SK-MEL-5 (cell line): ENCODE measurements at regions not wholly inside any gene's neighbourhood (a gene's known extent, or its start where the extent isn't known, plus 50 kb on each side); places are given as distances from the start of the nearest gene placed in this dataset.
"Not testable (repeated sequence)": the region's sequence is repeated elsewhere in the genome, so short reads cannot be mapped to it uniquely, and the experiment has no call there.

Experiments
- DNase-seq: peaks from one replicate; pipeline ENCODE4 v3.0.0-alpha.2; 2016; ENCODE audit warnings: low read depth, low spot score
- in situ Hi-C: cut with HindIII; loops from 2 replicates; pipeline ENCODE4 v1.10.0; 2016; ENCODE audit warnings: low sequenced_read_pairs, high pct_unique_total_duplicates, low pct_unique_long_range_greater_than_20kb
- small RNA-seq, 2 experiments: library from RNA; depleted of rRNA; stranded (forward); fragments of <200 nt; gene quantifications; one replicate each; pipeline ENCODE3, GENCODE V24; 2014

DNA sequence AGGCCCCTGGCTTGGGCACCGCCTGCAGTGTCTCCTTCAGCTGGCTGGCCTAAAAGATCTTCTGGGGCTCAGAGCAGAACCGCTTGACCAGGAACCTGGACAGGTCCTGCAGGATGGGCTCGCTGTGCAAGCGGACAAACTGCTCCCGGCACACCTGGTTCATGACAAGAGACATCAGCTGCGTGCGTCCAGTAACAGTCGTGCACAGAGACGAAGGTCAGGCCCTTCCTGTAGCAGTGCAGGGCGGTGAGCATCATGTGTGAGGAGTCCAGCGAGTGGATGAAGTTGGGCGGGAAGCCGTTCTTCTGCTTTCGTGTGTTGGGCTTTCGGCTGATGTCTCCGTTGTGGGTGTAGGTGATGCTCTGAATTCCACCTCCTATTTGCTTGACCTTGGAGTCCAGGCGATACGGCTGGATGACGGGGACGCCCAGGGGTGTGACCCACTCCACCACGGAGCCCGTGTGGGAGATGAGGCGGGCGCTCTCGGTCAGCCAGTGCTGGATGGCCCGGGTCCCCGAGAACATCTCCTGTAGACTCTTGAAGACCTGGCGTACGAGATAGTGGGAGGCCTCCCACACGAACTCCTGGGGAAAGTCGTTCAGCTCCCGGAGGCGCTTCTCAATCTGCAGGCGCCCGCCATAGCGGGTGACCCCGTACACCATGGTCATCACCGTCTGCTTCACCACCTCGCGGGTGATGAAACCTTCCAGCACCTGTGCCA lies 72.1 kb upstream of the MED13 start:
- in situ Hi-C loops, DNase-seq: not testable (repeated sequence)

DNA sequence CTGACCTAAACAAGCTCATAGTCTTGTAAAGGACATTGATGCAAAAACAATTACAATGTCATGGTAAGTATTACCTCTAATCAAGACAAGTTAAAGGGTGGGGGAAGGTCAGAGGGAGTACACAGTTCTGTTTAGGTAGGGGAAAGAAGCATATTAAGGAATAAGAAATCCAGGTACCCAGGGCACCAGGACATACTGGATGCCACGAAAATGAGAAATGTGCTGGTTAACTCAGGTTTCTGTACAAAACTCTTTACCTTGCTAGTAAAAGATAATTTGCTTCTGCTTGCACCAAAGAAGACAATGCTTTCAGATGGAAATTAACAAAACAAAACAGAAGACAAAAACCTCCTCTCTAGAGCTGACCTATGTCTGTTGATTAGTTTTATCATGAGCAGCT lies 70.7 kb upstream of the MED13 start:
- in situ Hi-C loops = no loop called here
- no peak for DNase-seq

DNA sequence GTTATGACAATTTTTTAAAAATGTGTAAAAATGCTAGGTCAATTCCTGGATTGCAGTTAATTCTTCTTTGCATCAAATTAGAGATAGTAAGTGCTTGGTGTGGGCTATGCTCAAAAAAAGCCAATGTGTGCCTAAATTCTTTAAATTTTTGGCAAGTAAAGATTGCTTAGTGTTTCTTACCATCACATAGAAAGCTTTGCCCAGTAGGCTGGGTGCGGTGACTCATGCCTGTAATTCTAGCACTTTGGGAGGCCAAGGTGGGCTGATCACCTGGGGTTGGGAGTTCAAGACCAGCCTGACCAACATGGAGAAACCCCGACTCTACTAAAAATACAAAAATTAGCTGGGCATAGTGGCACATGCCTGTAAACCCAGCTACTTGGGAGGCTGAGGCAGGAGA lies 70.0 kb upstream of the MED13 start:
- in situ Hi-C loops, DNase-seq: not testable (repeated sequence)

DNA sequence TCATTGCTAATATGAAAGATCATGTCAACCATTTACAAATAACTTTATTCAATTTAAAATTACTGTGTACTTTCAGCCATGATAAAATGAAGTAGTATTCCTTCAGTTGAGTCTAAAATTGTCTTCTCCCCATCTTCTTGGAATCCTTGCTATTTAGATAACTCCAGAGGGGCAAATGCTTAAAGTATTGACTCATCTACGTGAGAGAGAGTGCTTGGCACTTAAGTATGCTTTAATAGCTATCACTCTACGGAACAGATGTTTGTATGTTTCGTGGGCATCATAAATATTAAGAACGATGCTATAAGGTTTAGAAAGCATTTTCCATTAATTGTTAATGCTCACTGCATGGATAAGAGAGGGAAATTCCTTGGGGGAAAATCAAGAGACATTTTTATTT lies 69.3 kb upstream of the MED13 start:
- in situ Hi-C loops = no loop called here
- DNase-seq = no peak

DNA sequence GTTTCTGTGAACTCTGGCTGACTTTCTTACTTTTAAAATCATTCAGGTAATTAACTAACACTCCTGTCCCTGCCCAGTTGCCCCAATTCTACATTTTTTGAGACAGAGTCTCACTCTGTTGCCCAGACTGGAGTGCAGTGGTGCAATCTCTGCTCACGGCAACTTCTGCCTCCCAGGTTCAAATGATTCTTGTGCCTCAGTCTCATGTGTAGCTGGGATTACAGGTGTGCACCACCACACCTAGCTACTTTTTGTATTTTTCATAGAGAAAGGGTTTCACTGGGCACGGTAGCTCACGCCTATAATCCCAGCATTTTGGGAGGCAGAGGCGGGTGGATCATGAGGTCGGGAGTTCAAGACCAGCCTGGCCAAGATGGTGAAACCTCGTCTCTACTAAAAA lies 66.2 kb upstream of the MED13 start:
- in situ Hi-C loops = not testable (repeated sequence)

DNA sequence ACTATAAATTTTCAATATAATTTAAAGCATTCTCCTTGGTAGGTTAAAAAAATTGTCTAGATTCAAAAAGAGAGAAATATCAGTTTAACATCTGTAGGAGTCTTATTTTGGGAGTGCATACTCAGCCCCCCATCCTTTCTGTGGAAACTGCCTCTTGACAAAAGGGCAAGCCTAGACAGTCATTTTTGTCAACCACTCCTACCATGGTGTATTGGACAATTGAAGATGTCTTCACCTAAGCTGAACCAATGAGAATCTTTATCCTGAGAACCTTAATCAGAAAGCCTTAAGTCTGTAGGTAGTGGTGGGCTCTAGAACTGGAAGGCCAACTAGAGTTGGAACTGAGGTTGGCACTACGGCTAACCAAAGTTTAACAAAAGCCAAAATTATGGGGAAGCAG lies 65.7 kb upstream of the MED13 start:
- in situ Hi-C loops = no loop called here
- DNase-seq = no peak

More for the DNA sequence above, 66.2 kb upstream of the MED13 start:
- not testable (repeated sequence) for DNase-seq

DNA sequence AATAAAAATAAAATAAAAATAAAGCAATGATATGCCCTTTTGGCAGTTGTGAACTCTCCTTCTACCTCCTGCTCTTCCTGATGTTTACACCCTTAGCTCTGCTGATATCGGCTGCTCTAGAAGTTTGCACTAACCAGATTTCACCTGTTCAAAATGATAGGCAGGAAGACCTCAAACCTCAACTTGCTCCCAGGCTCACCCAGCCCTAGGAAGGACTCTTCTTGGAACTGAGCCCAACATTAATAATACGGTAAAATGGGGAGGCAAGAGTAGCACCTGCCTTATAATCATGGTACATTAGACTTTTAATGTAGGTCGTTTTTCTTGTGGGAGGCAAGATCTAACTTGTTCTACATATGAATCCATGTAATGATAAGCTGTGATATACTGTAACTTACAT lies 61.2 kb upstream of the MED13 start:
- no peak for DNase-seq
- in situ Hi-C loops = no loop called here

DNA sequence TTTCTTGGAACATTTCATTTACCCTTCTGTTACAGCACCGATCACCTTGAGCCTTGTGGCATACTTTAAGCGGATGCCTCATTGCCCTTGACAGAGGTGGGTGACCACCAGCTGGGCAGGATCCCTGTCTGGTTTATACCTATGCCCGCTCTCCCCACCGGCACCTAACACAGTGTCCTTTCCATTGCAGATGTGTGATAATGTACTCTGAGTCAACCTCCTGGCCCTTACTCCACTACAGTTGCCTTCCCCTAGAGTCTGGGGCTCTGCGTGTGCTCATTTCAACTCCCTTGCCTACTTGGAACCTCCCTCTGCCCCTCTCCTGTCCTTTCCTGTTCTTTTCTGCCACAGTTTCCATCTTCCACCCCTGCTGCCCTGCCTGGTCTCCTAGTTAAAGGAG lies 60.2 kb upstream of the MED13 start:
- DNase-seq = no peak
- in situ Hi-C loops = no loop called here

DNA sequence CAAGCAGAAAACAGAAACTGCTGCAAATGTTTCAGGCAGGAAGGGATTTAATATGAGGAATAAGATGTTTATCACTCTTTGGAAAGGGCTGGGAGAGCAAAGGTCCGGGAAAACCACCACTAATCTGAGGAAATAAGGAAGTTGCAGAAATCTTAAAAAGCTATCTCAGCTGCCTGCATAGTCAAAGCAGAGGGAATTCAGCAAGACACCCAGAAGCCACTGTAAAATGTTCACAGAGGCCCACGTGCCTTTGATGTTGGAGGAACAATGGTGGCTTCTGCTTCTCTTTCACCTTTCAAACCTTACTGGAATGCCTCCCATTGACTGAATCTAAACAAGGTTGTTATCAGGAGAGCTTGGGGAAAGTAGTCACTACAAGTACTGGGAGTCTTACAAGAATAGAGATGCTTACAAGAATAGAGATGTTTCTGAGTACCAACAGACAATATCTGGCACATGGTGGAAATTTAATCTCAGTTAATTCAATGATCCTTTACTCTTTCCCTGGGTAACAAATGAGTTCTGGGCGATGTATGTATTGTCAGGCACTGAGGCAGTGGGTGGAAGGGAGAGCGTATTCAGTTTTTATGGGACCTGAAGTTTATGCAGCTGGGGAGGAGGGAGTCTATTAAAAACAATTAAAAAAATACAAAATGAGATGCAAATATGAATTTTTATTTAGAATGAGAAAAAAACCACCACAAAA lies 56.1 kb upstream of the MED13 start:
- in situ Hi-C loops = no loop called here
- DNase-seq = no peak

DNA sequence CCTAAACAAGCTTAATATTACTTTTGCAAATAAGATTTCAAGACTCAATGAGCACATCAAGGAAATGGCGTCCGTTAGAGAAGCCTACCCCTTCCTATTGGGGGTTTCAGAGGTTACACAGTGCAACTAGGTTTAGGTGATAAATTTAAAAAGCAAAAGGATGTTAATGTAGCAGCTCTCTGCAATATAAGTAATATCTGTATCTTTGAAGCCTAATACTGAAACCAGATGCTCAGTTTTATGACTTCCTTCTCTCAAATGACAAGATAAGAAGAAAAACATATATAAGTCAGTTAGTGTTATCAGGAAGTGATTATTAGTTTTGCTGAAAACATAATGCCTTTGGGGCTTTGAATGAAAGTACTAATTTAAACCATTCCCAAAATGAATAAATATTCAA lies 54.3 kb upstream of the MED13 start:
- DNase-seq = no peak
- in situ Hi-C loops = no loop called here

Small RNA genes lying in the stretch of these regions (small RNA-seq; reads per million reads assigned to genes)
- 0 reads per million in 2 experiments for gene RF00019
